OCI-LY1 (cell line): ENCODE measurements at regions not wholly inside any gene's neighbourhood (a gene's known extent, or its start where the extent isn't known, plus 50 kb on each side); places are given as distances from the start of the nearest gene placed in this dataset.

Experiments
- EZH2 ChIP-seq: fragments of 200-600 bp; sonication (generic), shearing (Covaris generic); IDR thresholded peaks from 2 replicates; pipeline ENCODE4 v1.8.0; 2017; ENCODE audit warnings: borderline replicate concordance, mixed run types, mild to moderate bottlenecking, antibody characterized with exemption, low read length, moderate library complexity, mixed read lengths
- TF ChIP-seq, protein P1 (sequence below): fragments of 200-600 bp; sonication (generic), shearing (Covaris generic); IDR thresholded peaks from 2 replicates; pipeline ENCODE4 v1.5.1; 2017; ENCODE audit warnings: mild to moderate bottlenecking, antibody characterized with exemption, low read length, moderate library complexity, mixed read lengths

DNA sequence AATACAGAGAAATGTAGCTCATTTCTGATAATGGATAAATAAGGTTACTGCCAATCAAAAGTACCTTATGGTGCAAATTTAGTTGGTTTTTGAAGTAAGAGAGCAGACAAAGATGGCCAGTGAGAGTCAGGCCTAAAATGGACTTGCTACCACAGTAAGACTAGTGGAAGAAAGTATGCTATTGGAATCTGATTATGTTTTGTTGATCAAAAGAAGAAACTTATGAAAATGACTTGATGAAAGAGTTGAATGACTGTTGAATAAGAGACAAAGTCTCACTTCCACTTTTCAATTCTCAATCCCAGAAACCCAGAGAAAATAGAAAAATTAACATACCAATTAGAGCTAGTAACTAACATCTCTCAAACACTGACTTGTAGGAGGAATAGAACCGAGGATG, 737.8 kb upstream of the INTU start:
- TF ChIP-seq EZH2: no peak
- TF ChIP-seq, protein P1, sequence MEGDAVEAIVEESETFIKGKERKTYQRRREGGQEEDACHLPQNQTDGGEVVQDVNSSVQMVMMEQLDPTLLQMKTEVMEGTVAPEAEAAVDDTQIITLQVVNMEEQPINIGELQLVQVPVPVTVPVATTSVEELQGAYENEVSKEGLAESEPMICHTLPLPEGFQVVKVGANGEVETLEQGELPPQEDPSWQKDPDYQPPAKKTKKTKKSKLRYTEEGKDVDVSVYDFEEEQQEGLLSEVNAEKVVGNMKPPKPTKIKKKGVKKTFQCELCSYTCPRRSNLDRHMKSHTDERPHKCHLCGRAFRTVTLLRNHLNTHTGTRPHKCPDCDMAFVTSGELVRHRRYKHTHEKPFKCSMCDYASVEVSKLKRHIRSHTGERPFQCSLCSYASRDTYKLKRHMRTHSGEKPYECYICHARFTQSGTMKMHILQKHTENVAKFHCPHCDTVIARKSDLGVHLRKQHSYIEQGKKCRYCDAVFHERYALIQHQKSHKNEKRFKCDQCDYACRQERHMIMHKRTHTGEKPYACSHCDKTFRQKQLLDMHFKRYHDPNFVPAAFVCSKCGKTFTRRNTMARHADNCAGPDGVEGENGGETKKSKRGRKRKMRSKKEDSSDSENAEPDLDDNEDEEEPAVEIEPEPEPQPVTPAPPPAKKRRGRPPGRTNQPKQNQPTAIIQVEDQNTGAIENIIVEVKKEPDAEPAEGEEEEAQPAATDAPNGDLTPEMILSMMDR: no peak
